Left lung (tissue), 4 donors: ENCODE measurements at regions not wholly inside any gene's neighbourhood (a gene's known extent, or its start where the extent isn't known, plus 50 kb on each side); places are given as distances from the start of the nearest gene placed in this dataset.
A peak's percentile ranks its signal among the peaks of the same experiment; 100 is the strongest.

Experiments used
- ATAC-seq: fragments of 200-7000 bp; cut with Tn5 transposase; one replicate; pipeline ENCODE4 v1.9.1; 2020; ENCODE audit warnings: moderate library complexity
- DNase-seq, 4 donors: peaks; one replicate each; pipeline ENCODE4 v3.0.0-alpha.2; 2013 to 2020
- H3K27ac ChIP-seq, 2 donors: fragments of 200-600 bp; sonication (generic) in 1 of 2; one replicate each; pipeline versions ENCODE4 v1.5.0 to v1.8.0; 2020 to 2021
- H3K27me3 ChIP-seq, 2 donors: fragments of 200-600 bp; sonication (generic) in 1 of 2; one replicate each; pipeline versions ENCODE4 v1.5.0 to v1.8.0; 2020 to 2021
- H3K36me3 ChIP-seq, 2 donors: fragments of 200-600 bp; sonication (generic) in 1 of 2; one replicate each; pipeline versions ENCODE4 v1.5.0 to v1.8.0; 2020 to 2021
- H3K4me1 ChIP-seq, 2 donors: fragments of 200-600 bp; one replicate each; pipeline ENCODE4 v1.8.0; 2021
- H3K4me3 ChIP-seq, 2 donors: fragments of 200-600 bp; sonication (generic) in 1 of 2; one replicate each; pipeline versions ENCODE4 v1.5.0 to v1.8.0; 2020 to 2021; ENCODE audit warnings: mild to moderate bottlenecking in 1 of 2
- H3K9me3 ChIP-seq, 2 donors: fragments of 200-600 bp; sonication (generic) in 1 of 2; one replicate each; pipeline versions ENCODE4 v1.5.0 to v1.8.0; 2020 to 2021
- CTCF ChIP-seq, 2 donors: fragments of 200-600 bp; sonication (generic) in 1 of 2; IDR thresholded peaks; one replicate each; pipeline versions ENCODE4 v1.5.0 to v1.8.0; 2021; ENCODE audit warnings: antibody characterized with exemption in 2 of 2
- intact Hi-C, 2 donors: fragments of 100-400 bp; cut with DNase I; formaldehyde crosslinking; loops; one replicate each; pipeline versions ENCODE4 v1.11.2 to v1.14.2; 2022
- donor health status: DM: no; HTN: yes; CAD: no.
- donor health status: DM: no; HTN: no; CAD: no.

- no peak overlapping the region for H3K27ac ChIP-seq
- intact Hi-C loops, result no loop called here
- no peak for TF ChIP-seq CTCF (IDR thresholded peaks at IDR 0.05)
Observed at GRCh38 chr10:94076325-94076841, 82.7 kb downstream of the PLCE1 start.

GRCh38 chr10:94077042-94077441, 83.3 kb downstream of the PLCE1 start:
- ATAC-seq, result no peak

More at GRCh38 chr10:94076325-94076841, 82.7 kb downstream of the PLCE1 start:
- no peaks in the 10 kb centered on the region for H3K9me3 ChIP-seq
- ATAC-seq (peak; percentile 65), DNase-seq (peak in 2 of 4 donors; percentile 68 to 81)
- H3K36me3 ChIP-seq, result no peaks in the 10 kb centered on the region
- H3K4me1 ChIP-seq, result no peaks in the 10 kb centered on the region
- H3K4me3 ChIP-seq, result no peak overlapping the region
- H3K27me3 ChIP-seq, result no peaks in the 10 kb centered on the region

GRCh38 chr10:94080108-94080507, 86.4 kb downstream of the PLCE1 start:
- H3K4me3 ChIP-seq, result no peak overlapping the region
- H3K27me3 ChIP-seq, result no peaks in the 10 kb centered on the region
- no peaks in the 10 kb centered on the region for H3K36me3 ChIP-seq
- ATAC-seq, result no peak
- no peak overlapping the region for H3K27ac ChIP-seq
- no peaks in the 10 kb centered on the region for H3K4me1 ChIP-seq
- H3K9me3 ChIP-seq, result no peaks in the 10 kb centered on the region
- intact Hi-C loops, result no loop called here
- no peak for TF ChIP-seq CTCF (IDR thresholded peaks at IDR 0.05)
- no peak for DNase-seq

More at GRCh38 chr10:94077042-94077441, 83.3 kb downstream of the PLCE1 start:
- TF ChIP-seq CTCF (IDR thresholded peaks at IDR 0.05), result no peak
- Histone ChIP-seq H3K27me3 (no peaks in the 10 kb centered on the region), H3K27ac (no peak overlapping the region), H3K36me3 (no peaks in the 10 kb centered on the region), H3K4me1 (no peaks in the 10 kb centered on the region), H3K4me3 (no peak overlapping the region), H3K9me3 (no peaks in the 10 kb centered on the region)
- intact Hi-C loops, result no loop called here
- DNase-seq, result no peak

- TF ChIP-seq CTCF (IDR thresholded peaks at IDR 0.05), result no peak
- intact Hi-C loops, result no loop called here
- Histone ChIP-seq H3K9me3 (no peaks in the 10 kb centered on the region), H3K36me3 (no peaks in the 10 kb centered on the region), H3K4me3 (no peak overlapping the region), H3K27me3 (no peaks in the 10 kb centered on the region), H3K27ac (no peak overlapping the region), H3K4me1 (peaks cover 0 to 6% of the 10 kb centered on the region in 2 donors)
- ATAC-seq, result no peak
- no peak for DNase-seq
Observed at GRCh38 chr10:94083662-94084265, 90.0 kb downstream of the PLCE1 start.

GRCh38 chr10:94084344-94084743, 90.6 kb downstream of the PLCE1 start:
- no peak for ATAC-seq
- DNase-seq, result no peak
- H3K4me3 ChIP-seq, result no peak overlapping the region
- no peaks in the 10 kb centered on the region for H3K27me3 ChIP-seq
- intact Hi-C loops, result no loop called here
- no peaks in the 10 kb centered on the region for H3K36me3 ChIP-seq
- no peak for TF ChIP-seq CTCF (IDR thresholded peaks at IDR 0.05)
- no peaks in the 10 kb centered on the region for H3K9me3 ChIP-seq
- no peak overlapping the region for H3K27ac ChIP-seq
- peaks cover 0 to 6% of the 10 kb centered on the region in 2 donors for H3K4me1 ChIP-seq
